HG02759 (cell line): ENCODE measurements at regions not wholly inside any gene's neighbourhood (a gene's known extent, or its start where the extent isn't known, plus 50 kb on each side); places are given as distances from the start of the nearest gene placed in this dataset.
"Not testable (repeated sequence)": the region's sequence is repeated elsewhere in the genome, so short reads cannot be mapped to it uniquely, and the experiment has no call there.

ENCODE experiments used
- ATAC-seq: cut with Tn5 transposase; IDR thresholded peaks from one replicate; pipeline ENCODE4 v1.9.1; 2021; ENCODE audit warnings: mild to moderate bottlenecking, moderate library complexity; ENCODE audit not compliant: unreplicated experiment

- not testable (repeated sequence) for ATAC-seq
Observed at GRCh38 chr13:109702030-109702597, 84.3 kb downstream of the IRS2 start.

DNA sequence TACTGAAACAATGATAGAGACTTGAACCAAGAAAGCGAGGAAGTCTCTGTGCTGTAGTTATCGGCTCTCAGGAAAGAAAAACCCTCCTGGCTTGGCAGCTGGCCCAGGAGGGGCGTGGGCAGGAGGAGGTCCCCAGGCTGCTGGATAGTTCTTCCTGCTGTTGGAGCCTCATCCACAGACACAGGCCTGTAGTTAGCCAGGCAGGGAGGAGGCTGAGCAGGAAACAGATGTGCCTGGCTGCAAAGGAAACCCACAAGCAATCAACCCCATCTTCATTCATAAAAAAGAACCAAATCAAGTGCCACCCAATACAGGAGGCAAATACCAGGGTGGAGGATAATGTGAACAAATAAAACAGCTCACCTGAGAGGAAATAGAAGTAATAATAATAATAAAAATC lies 86.2 kb downstream of the IRS2 start:
- ATAC-seq, result no peak

- ATAC-seq, result no peak
Observed at GRCh38 chr13:109699628-109700071, 86.7 kb downstream of the IRS2 start.

DNA sequence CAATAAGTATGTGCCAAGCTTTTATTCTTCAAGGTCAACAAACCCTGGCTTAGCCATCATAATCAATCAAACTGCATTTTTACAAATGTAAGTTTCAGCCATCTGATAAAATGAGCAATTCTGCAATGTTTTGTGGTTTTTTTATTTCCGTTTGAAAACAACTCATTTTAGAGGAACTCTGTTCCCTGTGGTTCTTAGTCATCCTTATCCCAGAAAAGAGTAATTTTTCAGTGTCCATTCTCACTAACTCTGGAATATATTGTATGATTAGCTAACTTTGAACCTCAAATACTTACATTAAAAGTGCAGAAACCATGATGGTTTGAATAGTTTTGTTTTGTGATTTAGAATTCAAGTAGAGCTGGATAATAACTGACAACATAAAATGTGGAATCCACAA lies 87.6 kb downstream of the IRS2 start:
- ATAC-seq, result no peak

DNA sequence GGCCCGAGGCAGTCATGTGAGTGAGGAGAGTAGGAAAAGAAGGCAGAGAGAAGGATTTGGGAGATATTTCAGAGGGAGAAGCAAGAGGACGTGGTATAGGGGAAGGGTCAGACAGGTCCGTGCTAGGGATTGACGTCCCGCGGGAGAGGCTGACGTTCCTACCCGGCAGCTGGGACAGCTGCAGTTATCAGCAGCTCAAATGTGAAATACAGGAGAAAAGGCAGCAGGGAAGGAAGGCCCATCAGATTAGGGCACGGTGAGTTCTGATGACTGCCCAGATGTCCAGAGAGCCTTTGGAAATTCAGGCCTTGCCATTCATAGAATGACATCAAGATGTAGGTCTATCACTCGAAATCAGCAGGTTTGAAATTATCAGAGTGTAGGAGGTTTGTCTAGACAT lies 88.4 kb downstream of the IRS2 start:
- ATAC-seq, result no peak

GRCh38 chr13:109695402-109696190 lies 90.8 kb downstream of the IRS2 start:
- ATAC-seq, result no peak

DNA sequence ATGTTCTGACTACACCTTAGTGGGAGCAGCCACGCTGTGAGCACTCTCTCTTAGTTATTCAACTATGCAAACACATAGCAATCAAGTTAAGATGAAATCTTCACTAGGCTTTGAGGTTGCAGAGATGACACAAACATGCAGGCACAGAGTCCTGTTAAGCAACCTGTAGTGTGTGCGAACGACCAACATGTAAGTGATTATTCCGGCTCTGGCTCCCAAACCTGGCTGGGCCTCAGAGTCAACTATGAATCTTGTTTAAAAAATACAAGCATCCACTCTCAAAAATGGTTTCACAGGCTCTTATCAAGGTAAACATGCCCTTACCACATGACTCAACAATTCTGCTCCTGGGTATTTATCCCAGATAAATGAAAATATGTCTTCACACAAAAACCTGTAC lies 91.4 kb downstream of the IRS2 start:
- ATAC-seq, result no peak

DNA sequence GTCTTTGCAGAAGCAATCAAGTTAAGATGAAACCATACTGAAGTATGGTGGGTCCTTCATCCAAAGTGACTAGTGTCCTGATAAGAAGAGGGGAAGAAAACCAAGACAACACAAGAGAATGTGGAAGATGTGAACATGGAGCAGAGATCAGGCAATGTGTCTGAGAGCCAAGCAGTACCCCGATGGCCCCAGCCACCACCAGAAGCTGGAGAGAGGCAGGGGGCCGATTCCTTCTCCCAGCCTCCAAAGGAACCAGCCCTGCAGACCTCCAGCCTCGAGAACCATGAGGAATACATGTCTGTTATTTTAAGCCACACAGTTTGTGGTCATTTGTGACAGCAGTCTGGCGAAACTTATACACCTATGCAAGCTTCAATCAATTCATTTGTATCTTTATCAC lies 93.2 kb downstream of the IRS2 start:
- ATAC-seq, result no peak

DNA sequence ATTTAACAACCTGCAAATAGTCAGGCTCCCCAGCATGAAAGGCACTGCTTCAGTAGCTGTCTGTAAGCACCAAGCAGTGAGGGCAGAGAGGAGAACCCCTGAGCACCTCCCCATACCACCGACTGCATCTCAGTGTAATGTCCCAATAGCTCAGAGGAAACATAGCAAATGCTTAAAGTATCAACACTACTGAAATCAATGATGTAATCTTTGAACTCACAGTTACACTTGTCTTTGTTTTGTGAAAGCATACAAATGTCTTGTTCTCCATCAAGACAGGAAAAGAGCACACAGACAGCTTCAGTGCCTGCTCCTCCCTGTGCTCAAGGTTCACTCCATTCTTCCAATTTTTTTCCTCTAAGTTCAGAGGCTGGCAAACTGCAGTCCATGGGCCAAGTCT lies 94.7 kb downstream of the IRS2 start:
- ATAC-seq, result no peak

DNA sequence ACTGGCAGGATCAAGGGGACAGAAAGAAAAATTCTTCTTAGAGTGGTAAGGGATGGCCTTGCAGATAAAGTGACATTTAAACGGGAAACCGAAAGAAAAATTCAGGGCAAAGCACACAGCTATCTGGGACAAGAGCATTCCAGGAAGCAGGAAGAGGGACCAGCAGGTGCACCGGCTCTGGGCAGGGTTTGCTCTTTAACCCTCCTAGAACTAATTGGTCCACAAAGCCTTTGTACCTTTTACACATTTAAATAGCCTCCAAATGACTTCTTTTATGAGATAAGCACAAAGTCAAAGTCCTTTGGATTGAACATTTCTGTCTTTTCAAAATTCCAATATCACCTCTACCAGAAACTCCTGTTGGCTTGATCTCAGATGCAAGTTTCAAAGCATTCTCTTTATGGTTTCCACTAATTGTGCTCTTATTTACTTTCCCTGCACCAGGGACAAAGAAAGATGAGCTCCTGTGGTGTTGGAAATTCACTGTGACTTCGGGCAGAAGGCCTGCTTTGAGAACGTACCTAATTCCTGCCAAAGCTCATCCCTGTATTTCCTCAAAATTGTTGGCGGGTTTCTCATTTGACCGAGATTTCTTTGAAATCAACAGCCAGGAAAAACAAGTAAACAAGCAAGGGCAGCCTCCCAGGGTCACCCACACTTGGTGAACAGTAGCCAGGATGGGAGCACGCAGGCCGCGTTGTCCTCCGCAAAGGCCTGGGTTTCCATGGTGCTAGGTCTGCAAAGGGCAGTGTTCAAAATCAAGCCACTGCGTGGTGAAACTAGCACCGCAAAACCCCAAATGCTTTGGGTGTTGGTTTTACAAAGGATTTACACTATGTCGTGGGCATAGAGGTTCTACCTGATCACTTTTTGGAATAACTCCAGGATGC lies 98.6 kb downstream of the IRS2 start:
- no peak for ATAC-seq

DNA sequence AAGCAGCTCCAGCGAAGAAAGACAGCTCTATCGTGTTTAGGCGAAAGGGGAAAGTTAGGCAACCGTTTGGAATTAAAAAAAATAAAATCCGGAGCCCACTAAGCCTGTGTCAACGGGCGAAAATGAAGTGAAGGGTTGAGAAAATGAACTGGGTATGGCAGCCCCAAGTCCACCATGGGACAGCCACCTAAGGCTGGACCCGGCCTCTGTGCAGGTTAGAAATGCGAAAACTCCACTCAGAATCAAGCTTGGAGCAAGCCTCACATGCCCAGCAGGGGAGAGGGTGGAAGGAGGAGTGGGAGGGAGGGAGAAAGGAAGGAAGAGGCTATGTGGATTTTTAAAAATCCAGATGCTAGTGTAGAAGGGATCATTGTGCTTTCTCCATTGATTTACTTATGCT lies 101.2 kb downstream of the IRS2 start:
- no peak for ATAC-seq

DNA sequence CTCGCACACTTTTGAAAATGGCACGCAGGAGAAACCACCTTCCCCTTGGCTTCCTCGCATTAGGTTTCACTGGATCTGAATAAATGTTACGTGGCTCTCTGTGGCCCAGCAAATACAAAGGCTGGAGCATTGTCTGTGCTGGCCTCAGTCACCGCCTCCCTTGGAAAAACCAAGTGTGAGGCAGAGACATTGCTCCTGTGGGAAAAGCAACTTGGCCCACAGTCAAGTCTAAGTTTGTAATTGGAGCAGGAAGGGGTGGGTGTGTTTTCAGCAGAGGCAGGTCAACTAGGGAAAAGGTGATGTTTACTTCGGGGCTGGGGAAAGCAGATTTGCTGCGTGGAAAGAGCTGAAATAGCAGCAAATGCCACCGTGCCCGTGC lies 101.6 kb downstream of the IRS2 start:
- no peak for ATAC-seq

DNA sequence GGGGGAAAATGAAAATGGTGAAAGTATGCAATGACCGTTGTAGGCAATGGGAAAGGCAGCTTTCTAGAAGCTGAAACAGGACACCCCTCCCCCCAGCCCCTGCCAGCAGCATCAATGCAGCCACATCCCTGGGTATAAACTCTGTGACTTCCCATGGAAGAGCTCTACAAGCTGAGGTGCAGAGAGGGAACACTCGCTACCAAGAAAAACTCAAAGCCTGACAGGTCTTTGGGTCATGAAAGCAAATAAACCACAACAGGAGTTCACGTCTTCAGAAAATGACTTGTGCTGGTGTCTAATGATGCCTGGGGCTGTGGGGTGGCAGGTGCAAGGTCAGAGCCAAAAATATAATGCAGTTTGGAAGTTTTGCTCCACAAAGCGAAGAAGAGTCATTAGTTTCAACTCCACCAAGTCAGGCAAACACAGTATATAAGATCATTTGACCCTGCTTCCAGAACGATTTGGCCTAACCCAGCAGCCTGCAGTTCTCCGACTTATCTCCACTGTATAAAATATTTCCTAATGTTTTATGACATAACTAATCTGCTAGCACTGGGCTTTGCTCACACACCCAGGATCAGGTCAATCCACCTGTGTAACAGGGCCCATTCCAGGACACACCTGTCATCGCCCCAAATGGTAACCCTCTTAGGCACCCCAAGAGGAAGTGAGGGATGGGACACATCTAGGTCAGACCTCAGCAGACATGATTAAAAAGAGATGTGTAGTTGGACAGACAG lies 102.1 kb downstream of the IRS2 start:
- no peak for ATAC-seq

DNA sequence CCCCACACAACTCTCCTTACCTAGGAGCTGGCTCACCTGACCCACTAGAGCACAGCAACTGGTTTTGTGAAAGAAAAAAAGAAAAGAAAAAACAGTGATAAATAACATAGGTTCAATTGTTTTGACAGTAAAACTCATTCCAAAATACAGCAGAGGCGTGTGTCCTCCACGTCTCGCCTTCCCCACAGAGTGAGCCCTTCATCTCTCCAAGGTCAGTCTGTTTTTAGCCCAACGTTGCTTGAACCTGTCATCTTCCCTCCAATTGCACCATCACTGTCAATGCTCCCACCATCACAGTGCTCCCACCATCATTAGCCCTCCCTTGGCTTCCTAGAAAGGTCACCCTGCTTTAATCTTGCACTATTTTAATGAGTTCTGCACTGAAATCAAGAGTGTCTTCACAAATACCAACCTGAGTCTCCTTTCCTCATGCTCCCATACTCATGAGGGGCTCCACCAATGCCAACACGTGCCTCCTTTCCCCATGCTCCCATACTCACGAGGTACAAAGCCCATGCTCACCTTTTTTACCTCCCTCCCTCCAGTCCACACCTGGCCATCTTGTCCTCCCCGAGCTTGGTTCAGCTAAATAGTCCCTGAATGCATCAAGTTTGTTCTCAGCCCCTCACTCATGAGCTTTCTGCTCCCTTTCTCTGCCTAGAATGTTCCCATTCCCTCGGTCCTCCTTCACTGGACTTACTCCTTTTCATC lies 103.7 kb downstream of the IRS2 start:
- ATAC-seq, result no peak

- ATAC-seq, result no peak
Observed at GRCh38 chr13:109680930-109681329, 105.5 kb downstream of the IRS2 start.

GRCh38 chr13:109680288-109680687 lies 106.1 kb downstream of the IRS2 start:
- no peak for ATAC-seq

GRCh38 chr13:109678459-109678858 lies 107.9 kb downstream of the IRS2 start:
- no peak for ATAC-seq

DNA sequence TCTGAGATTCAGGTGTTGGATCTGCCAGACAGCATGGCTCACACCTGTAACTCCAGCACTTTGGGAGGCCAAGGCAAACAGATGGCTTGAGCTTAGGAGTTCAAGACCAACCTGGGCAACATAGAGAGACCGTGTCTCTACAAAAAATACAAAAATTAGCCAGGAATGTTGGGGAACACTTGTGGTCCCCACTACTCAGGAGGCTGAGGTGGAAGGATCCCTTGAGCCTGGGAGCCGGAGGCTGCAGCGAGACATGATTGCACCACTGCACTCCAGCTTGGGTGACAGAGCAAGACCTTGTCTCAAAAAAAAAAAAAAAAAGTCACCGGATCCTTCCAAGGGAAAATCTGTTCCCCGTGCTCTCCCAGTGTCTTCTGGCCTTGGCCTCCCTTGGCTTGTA lies 109.2 kb downstream of the IRS2 start:
- no peak for ATAC-seq

- ATAC-seq, result no peak
Observed at GRCh38 chr13:109673477-109673876, 112.9 kb downstream of the IRS2 start.

GRCh38 chr13:109672545-109672944 lies 113.8 kb downstream of the IRS2 start:
- no peak for ATAC-seq
